CD14-positive monocyte (primary cell): ENCODE measurements at regions not wholly inside any gene's neighbourhood (a gene's known extent, or its start where the extent isn't known, plus 50 kb on each side); places are given as distances from the start of the nearest gene placed in this dataset.

ENCODE experiments used
- DNase-seq, 3 donors: peaks; one replicate each; pipeline ENCODE4 v3.0.0-alpha.2; 2011 to 2022
- H2AFZ ChIP-seq: 2 replicates; pipeline ENCODE4 v1.6.0; 2012; ENCODE audit warnings: mild to moderate bottlenecking, low read depth, low read length, inconsistent platforms; ENCODE audit not compliant: insufficient read depth, poor library complexity, severe bottlenecking
- H3K27ac ChIP-seq, 2 donors: 1 replicate in 1 of 2; 2 replicates in 1 of 2; pipeline ENCODE4 v1.5.1; 2012 to 2013; ENCODE audit warnings: low read length in 2 of 2, control low read depth in 1 of 2, inconsistent platforms in 1 of 2, low read depth in 1 of 2, mild to moderate bottlenecking in 1 of 2
- H3K27me3 ChIP-seq, 2 donors: one replicate each; pipeline versions ENCODE4 v1.6.0 to v1.6.1; 2011 to 2013; ENCODE audit warnings: low read length in 2 of 2; ENCODE audit not compliant: control insufficient read depth in 2 of 2, insufficient read depth in 2 of 2
- H3K36me3 ChIP-seq, 2 donors: replicated peaks in 1 of 2; 1 replicate in 1 of 2; 2 replicates in 1 of 2; pipeline versions ENCODE4 v1.5.1 to v1.6.1; 2012 to 2013; ENCODE audit warnings: low read length in 2 of 2, control low read depth in 1 of 2, inconsistent platforms in 1 of 2, mild to moderate bottlenecking in 1 of 2; ENCODE audit not compliant: insufficient read depth in 2 of 2, control insufficient read depth in 1 of 2
- H3K4me1 ChIP-seq, 2 donors: 1 replicate in 1 of 2; 2 replicates in 1 of 2; pipeline versions ENCODE4 v1.5.1 to v1.6.1; 2012 to 2013; ENCODE audit warnings: low read length in 2 of 2, control low read depth in 1 of 2, inconsistent platforms in 1 of 2, mild to moderate bottlenecking in 1 of 2, moderate library complexity in 1 of 2; ENCODE audit not compliant: insufficient read depth in 2 of 2, control insufficient read depth in 1 of 2
- H3K4me2 ChIP-seq: replicated peaks from 2 replicates; pipeline ENCODE3; 2012; ENCODE audit warnings: low read length, moderate library complexity, mild to moderate bottlenecking; ENCODE audit not compliant: poor library complexity, severe bottlenecking; ENCODE audit errors: extremely low read depth
- H3K4me3 ChIP-seq, 3 experiments: fragments of 200-600 bp in 1 of 3; sonication (generic) in 1 of 3; replicated peaks in 1 of 3; 1 replicate in 2 of 3; 2 replicates in 1 of 3; pipeline ENCODE4 v1.5.1; 2011 to 2013; ENCODE audit warnings: low read length in 3 of 3, mild to moderate bottlenecking in 3 of 3, control low read depth in 2 of 3, low read depth in 2 of 3, inconsistent platforms in 1 of 3, moderate library complexity in 1 of 3
- H3K79me2 ChIP-seq: 2 replicates; pipeline ENCODE4 v1.6.0; 2012; ENCODE audit warnings: mild to moderate bottlenecking, control low read depth, inconsistent platforms, low read length, moderate library complexity; ENCODE audit not compliant: insufficient read depth
- H3K9ac ChIP-seq: 2 replicates; pipeline ENCODE4 v1.6.0; 2017; ENCODE audit warnings: low read length, mild to moderate bottlenecking; ENCODE audit not compliant: insufficient read depth, poor library complexity, severe bottlenecking
- H3K9me3 ChIP-seq, 2 donors: replicated peaks in 1 of 2; 1 replicate in 1 of 2; 2 replicates in 1 of 2; pipeline versions ENCODE4 v1.5.1 to v1.6.1; 2012 to 2013; ENCODE audit warnings: low read length in 2 of 2, control low read depth in 1 of 2; ENCODE audit not compliant: control insufficient read depth in 1 of 2, insufficient read depth in 1 of 2
- H4K20me1 ChIP-seq: 2 replicates; pipeline ENCODE4 v1.6.0; 2012; ENCODE audit warnings: mild to moderate bottlenecking, low read length, control low read depth, moderate library complexity; ENCODE audit not compliant: insufficient read depth
- H3K27ac Mint-ChIP-seq, 7 donors: one replicate each; pipeline ENCODE4 v1.8.0; 2020; ENCODE audit warnings: mild to moderate bottlenecking in 7 of 7, mixed read lengths in 7 of 7, moderate library complexity in 6 of 7, inconsistent platforms in 2 of 7
- H3K27me3 Mint-ChIP-seq, 3 donors: one replicate each; pipeline ENCODE4 v1.8.0; 2021 to 2022; ENCODE audit warnings: low read depth in 3 of 3, mild to moderate bottlenecking in 3 of 3, mixed read lengths in 3 of 3, moderate library complexity in 3 of 3, inconsistent platforms in 1 of 3
- H3K36me3 Mint-ChIP-seq, 2 donors: one replicate each; pipeline ENCODE4 v1.8.0; 2020; ENCODE audit warnings: mixed read lengths in 2 of 2, inconsistent platforms in 1 of 2, mild to moderate bottlenecking in 1 of 2
- H3K4me1 Mint-ChIP-seq: one replicate; pipeline ENCODE4 v1.8.0; 2020; ENCODE audit warnings: mild to moderate bottlenecking, mixed read lengths
- H3K4me3 Mint-ChIP-seq, 2 donors: one replicate each; pipeline ENCODE4 v1.8.0; 2020; ENCODE audit warnings: mild to moderate bottlenecking in 2 of 2, mixed read lengths in 2 of 2, moderate library complexity in 1 of 2
- H3K9me3 Mint-ChIP-seq, 7 donors: one replicate each; pipeline ENCODE4 v1.8.0; 2020 to 2022; ENCODE audit warnings: mixed read lengths in 7 of 7, mild to moderate bottlenecking in 6 of 7, moderate library complexity in 6 of 7, inconsistent platforms in 2 of 7
- CTCF ChIP-seq: fragments of 200-600 bp; IDR thresholded peaks from one replicate; pipeline ENCODE4 v1.8.0; 2022; ENCODE audit warnings: antibody characterized with exemption, mild to moderate bottlenecking
- WGBS: methylation state at CpG from one replicate; pipeline ENCODE4 v1.1.5; 2013; ENCODE audit warnings: missing lambda C conversion rate; ENCODE audit not compliant: insufficient coverage; 5-methylcytosine and 5-hydroxymethylcytosine counted together
- intact Hi-C, 2 donors: fragments of 100-400 bp; cut with micrococcal nuclease; formaldehyde crosslinking; loops; one replicate each; pipeline versions ENCODE4 v1.15.0 to v1.15.1; 2023

GRCh38 chr10:60664859-60665258, 113.4 kb upstream of the CDK1 start:
- TF ChIP-seq CTCF, result no peak
- no CpG with 5 or more reads among the region's 4 CpGs for WGBS

GRCh38 chr10:60663850-60664249, 114.4 kb upstream of the CDK1 start:
- H3K36me3 ChIP-seq, result no peaks in the 10 kb centered on the region
- Mint-ChIP-seq H3K4me3 (no peak overlapping the region), H3K36me3 (no peaks in the 10 kb centered on the region), H3K27ac (peak overlapping the region in 4 of 7 donors; percentile 16 to 83 (median 56)), H3K4me1 (peaks cover 42% of the 10 kb centered on the region), H3K27me3 (no peaks in the 10 kb centered on the region), H3K9me3 (peaks cover 0 to 4% (median 2%) of the 10 kb centered on the region in 7 donors)
- peaks cover 26 to 31% of the 10 kb centered on the region in 2 donors for H3K4me1 ChIP-seq
- H2AFZ ChIP-seq, result peak overlapping the region; percentile 30
- no peak overlapping the region for H3K9ac ChIP-seq
- H4K20me1 ChIP-seq, result no peaks in the 10 kb centered on the region
- H3K4me3 ChIP-seq, result no peak overlapping the region
- no peak overlapping the region for H3K4me2 ChIP-seq
- H3K79me2 ChIP-seq, result no peaks in the 10 kb centered on the region
- no peak overlapping the region for H3K27ac ChIP-seq
- DNase-seq, result peak in 2 of 3 donors; percentile 7 to 17
- no peak for TF ChIP-seq CTCF
- intact Hi-C loops, result loop anchor here in 1 of 2 donors (10.0 kb wide), 1 partner anchor 111 kb away; the partner anchor contains the start of gene CDK1
- no peaks in the 10 kb centered on the region for H3K27me3 ChIP-seq
- no CpG with 5 or more reads among the region's 7 CpGs for WGBS
- H3K9me3 ChIP-seq, result peaks cover 0 to under 1% of the 10 kb centered on the region in 2 donors

More at GRCh38 chr10:60664859-60665258, 113.4 kb upstream of the CDK1 start:
- Histone ChIP-seq H2AFZ (no peak overlapping the region), H3K27me3 (no peaks in the 10 kb centered on the region), H3K9me3 (no peaks in the 10 kb centered on the region), H3K9ac (no peak overlapping the region), H4K20me1 (no peaks in the 10 kb centered on the region), H3K4me1 (peaks cover 26 to 31% of the 10 kb centered on the region in 2 donors), H3K79me2 (no peaks in the 10 kb centered on the region), H3K36me3 (no peaks in the 10 kb centered on the region), H3K4me2 (no peak overlapping the region), H3K4me3 (no peak overlapping the region), H3K27ac (no peak overlapping the region)
- peak in 2 of 3 donors; percentile 40 to 49 for DNase-seq
- Mint-ChIP-seq H3K4me1 (peaks cover 42% of the 10 kb centered on the region), H3K4me3 (no peak overlapping the region), H3K36me3 (no peaks in the 10 kb centered on the region), H3K9me3 (peaks cover 0 to 2% (median 0%) of the 10 kb centered on the region in 7 donors), H3K27me3 (peaks cover 0 to 2% (median 0%) of the 10 kb centered on the region in 3 donors), H3K27ac (peak overlapping the region in 3 of 7 donors; percentile 24 to 78 (median 43))
- intact Hi-C loops, result loop anchor here in 1 of 2 donors (10.0 kb wide), 1 partner anchor 110 kb away; the partner anchor contains the start of gene CDK1
